ENCODE measurements at regions not wholly inside any gene's neighbourhood (a gene's known extent, or its start where the extent isn't known, plus 50 kb on each side); places are given as distances from the start of the nearest gene placed in this dataset.
A peak's percentile ranks its signal among the peaks of the same experiment; 100 is the strongest.

DNA sequence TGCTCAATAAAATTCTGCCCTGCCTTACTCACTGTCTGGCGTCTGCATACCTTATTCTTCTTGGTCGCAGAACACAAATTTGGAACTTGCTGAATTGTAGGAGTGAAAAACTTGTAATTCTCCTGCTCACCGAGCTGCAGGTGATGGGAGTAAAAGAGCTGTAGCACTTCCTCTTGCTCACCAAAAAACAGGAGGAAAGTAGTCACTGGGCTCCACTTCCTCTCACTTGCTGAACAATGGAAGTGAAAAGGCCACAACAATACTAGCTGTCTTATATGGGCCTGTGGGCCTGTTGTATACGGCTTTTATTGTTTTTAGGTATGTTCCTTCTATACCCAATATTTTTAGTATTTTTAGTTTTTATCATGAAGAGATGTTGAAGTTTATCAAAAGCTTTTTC is 978.7 kb downstream of the SLITRK5 start:
- ChIA-PET POLR2A (ENCODE audit: unreplicated experiment) (no interaction called here), CTCF (no interaction called here)
- no peak for TF ChIP-seq EZH2phosphoT487 (IDR thresholded peaks at IDR 0.05; ENCODE audit: borderline replicate concordance, low read length)
- TF ChIP-seq, protein P1, sequence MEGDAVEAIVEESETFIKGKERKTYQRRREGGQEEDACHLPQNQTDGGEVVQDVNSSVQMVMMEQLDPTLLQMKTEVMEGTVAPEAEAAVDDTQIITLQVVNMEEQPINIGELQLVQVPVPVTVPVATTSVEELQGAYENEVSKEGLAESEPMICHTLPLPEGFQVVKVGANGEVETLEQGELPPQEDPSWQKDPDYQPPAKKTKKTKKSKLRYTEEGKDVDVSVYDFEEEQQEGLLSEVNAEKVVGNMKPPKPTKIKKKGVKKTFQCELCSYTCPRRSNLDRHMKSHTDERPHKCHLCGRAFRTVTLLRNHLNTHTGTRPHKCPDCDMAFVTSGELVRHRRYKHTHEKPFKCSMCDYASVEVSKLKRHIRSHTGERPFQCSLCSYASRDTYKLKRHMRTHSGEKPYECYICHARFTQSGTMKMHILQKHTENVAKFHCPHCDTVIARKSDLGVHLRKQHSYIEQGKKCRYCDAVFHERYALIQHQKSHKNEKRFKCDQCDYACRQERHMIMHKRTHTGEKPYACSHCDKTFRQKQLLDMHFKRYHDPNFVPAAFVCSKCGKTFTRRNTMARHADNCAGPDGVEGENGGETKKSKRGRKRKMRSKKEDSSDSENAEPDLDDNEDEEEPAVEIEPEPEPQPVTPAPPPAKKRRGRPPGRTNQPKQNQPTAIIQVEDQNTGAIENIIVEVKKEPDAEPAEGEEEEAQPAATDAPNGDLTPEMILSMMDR (conservative IDR thresholded peaks at IDR 0.05; ENCODE audit: low read depth, low read length): no peak
- TF ChIP-seq EZH2 (IDR thresholded peaks at IDR 0.05; ENCODE audit: low read length, unreplicated experiment): no peak

DNA sequence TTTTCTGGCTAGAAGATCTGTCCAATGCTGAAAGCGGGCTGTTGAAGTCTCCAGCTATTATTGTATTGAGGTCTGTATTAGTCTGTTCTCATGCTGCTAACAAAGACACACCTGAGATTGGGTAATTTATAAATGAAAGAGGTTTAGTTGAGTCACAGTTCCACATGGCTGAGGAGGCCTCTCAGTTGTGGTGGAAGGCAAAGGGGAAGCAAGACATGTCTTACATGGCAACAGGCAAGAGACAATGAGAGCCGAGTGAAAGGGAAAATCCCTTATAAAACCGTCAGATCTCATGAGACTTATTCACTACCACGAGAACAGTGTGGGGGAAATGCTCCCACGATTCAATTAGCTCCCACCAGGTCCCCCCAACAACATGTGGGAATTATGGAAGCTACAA is 980.4 kb downstream of the SLITRK5 start:
- H3K36me3 ChIP-seq (ENCODE audit: low read depth, low read length): no peaks in the 10 kb centered on the region
- no peak overlapping the region for H3K27ac ChIP-seq (ENCODE audit: low read length)
- no peak overlapping the region for H3K4me3 ChIP-seq (ENCODE audit: low read length)
- no peaks in the 10 kb centered on the region for H3K9me3 ChIP-seq (ENCODE audit: low read length)
- no peaks in the 10 kb centered on the region for H3K9me2 ChIP-seq (replicated peaks; ENCODE audit: low read length)
- H2AFZ ChIP-seq (ENCODE audit: low read length): no peak overlapping the region
- ATAC-seq (no peak), DNase-seq (no peak)
- intact Hi-C loops (cut with micrococcal nuclease): no loop called here
- no peaks in the 10 kb centered on the region for H3F3A ChIP-seq (ENCODE audit: low read length, unreplicated experiment)
- POLR2A ChIA-PET (ENCODE audit: unreplicated experiment): no interaction called here
- no peaks in the 10 kb centered on the region for H3K4me1 ChIP-seq (ENCODE audit: insufficient read depth, low read length)
- no peaks in the 10 kb centered on the region for H4K20me1 ChIP-seq (ENCODE audit: low read length)
- no peak overlapping the region for H3K9ac ChIP-seq (ENCODE audit: low read length)
- no peaks in the 10 kb centered on the region for H3K27me3 ChIP-seq (ENCODE audit: low read length)
- BruUV-seq (replicated peaks): no TSS peak
- H3K79me2 ChIP-seq (ENCODE audit: low read length): no peaks in the 10 kb centered on the region
- no peak for TF ChIP-seq EZH2 (IDR thresholded peaks at IDR 0.05; ENCODE audit: low read length, unreplicated experiment)
- TF ChIP-seq, protein P1 (conservative IDR thresholded peaks at IDR 0.05; ENCODE audit: low read depth, low read length): no peak
- no peak for TF ChIP-seq EZH2phosphoT487 (IDR thresholded peaks at IDR 0.05; ENCODE audit: borderline replicate concordance, low read length)
- H3K4me2 ChIP-seq (ENCODE audit: low read length): no peak overlapping the region
- CTCF ChIA-PET: no interaction called here

More for the DNA sequence above, 978.7 kb downstream of the SLITRK5 start:
- Histone ChIP-seq H3K9me2 (replicated peaks; ENCODE audit: low read length) (no peaks in the 10 kb centered on the region), H3F3A (ENCODE audit: low read length, unreplicated experiment) (no peaks in the 10 kb centered on the region), H3K79me2 (ENCODE audit: low read length) (no peaks in the 10 kb centered on the region), H4K20me1 (ENCODE audit: low read length) (no peaks in the 10 kb centered on the region), H3K36me3 (ENCODE audit: low read depth, low read length) (no peaks in the 10 kb centered on the region), H3K27me3 (ENCODE audit: low read length) (no peaks in the 10 kb centered on the region), H3K4me1 (ENCODE audit: insufficient read depth, low read length) (no peaks in the 10 kb centered on the region), H3K9ac (ENCODE audit: low read length) (no peak overlapping the region), H3K9me3 (ENCODE audit: low read length) (no peaks in the 10 kb centered on the region), H3K27ac (ENCODE audit: low read length) (no peak overlapping the region), H3K4me2 (ENCODE audit: low read length) (no peak overlapping the region), H3K4me3 (ENCODE audit: low read length) (no peak overlapping the region), H2AFZ (ENCODE audit: low read length) (no peak overlapping the region)
- no peak for ATAC-seq
- intact Hi-C loops (cut with micrococcal nuclease): no loop called here
- no TSS peak for BruUV-seq (replicated peaks)
- DNase-seq: no peak

DNA sequence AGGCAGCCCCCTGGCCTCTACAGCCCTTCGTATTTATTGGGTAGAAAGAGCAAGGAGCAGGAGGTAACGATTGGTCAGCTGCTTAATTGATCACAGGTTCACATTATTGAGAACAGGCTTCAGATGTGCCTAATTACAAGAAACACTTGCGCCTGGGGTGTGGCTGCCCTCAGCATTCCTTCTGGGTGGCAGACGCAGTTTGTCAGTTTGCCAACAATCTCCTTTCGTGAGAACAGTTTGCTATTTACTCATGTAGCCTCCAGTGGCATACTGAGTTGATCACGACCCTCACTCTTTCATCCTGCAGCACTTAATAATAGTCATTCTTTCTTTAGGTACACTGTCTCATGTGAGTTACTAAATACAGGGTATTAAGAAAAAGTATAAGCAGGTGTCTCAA is 985.6 kb downstream of the SLITRK5 start:
- no peaks in the 10 kb centered on the region for H3F3A ChIP-seq (ENCODE audit: low read length, unreplicated experiment)
- no peak for ATAC-seq
- H3K9ac ChIP-seq (ENCODE audit: low read length): no peak overlapping the region
- no peaks in the 10 kb centered on the region for H4K20me1 ChIP-seq (ENCODE audit: low read length)
- no TSS peak for BruUV-seq (replicated peaks)
- ChIA-PET CTCF (no interaction called here), POLR2A (ENCODE audit: unreplicated experiment) (no interaction called here)
- no peaks in the 10 kb centered on the region for H3K79me2 ChIP-seq (ENCODE audit: low read length)
- DNase-seq: peak; percentile 22
- H2AFZ ChIP-seq (ENCODE audit: low read length): no peak overlapping the region
- no peaks in the 10 kb centered on the region for H3K36me3 ChIP-seq (ENCODE audit: low read depth, low read length)
- H3K9me3 ChIP-seq (ENCODE audit: low read length): no peaks in the 10 kb centered on the region
- H3K4me1 ChIP-seq (ENCODE audit: insufficient read depth, low read length): no peaks in the 10 kb centered on the region
- H3K4me3 ChIP-seq (ENCODE audit: low read length): no peak overlapping the region
- H3K9me2 ChIP-seq (replicated peaks; ENCODE audit: low read length): no peaks in the 10 kb centered on the region
- intact Hi-C loops (cut with micrococcal nuclease): no loop called here
- TF ChIP-seq, protein P1 (conservative IDR thresholded peaks at IDR 0.05; ENCODE audit: low read depth, low read length): no peak
- TF ChIP-seq EZH2phosphoT487 (IDR thresholded peaks at IDR 0.05; ENCODE audit: borderline replicate concordance, low read length) (no peak), EZH2 (IDR thresholded peaks at IDR 0.05; ENCODE audit: low read length, unreplicated experiment) (no peak)
- no peaks in the 10 kb centered on the region for H3K27me3 ChIP-seq (ENCODE audit: low read length)
- H3K4me2 ChIP-seq (ENCODE audit: low read length): no peak overlapping the region
- H3K27ac ChIP-seq (ENCODE audit: low read length): no peak overlapping the region
